NT2/D1 (cell line): ENCODE measurements at regions not wholly inside any gene's neighbourhood (a gene's known extent, or its start where the extent isn't known, plus 50 kb on each side); places are given as distances from the start of the nearest gene placed in this dataset.

Experiments
- YY1 ChIP-seq: IDR thresholded peaks from 2 replicates; pipeline ENCODE4 v1.6.1; 2011; ENCODE audit not compliant: insufficient read length, insufficient read depth
- ZNF274 ChIP-seq: IDR thresholded peaks from 2 replicates; pipeline ENCODE4 v1.6.1; 2011; ENCODE audit warnings: mild to moderate bottlenecking, low read depth, low read length

- TF ChIP-seq YY1 = no peak
- TF ChIP-seq ZNF274 = no peak
Measured at GRCh38 chr5:167816354-167816753, 475.1 kb upstream of the WWC1 start.
